ENCODE measurements at regions not wholly inside any gene's neighbourhood (a gene's known extent, or its start where the extent isn't known, plus 50 kb on each side); places are given as distances from the start of the nearest gene placed in this dataset.

GRCh38 chr3:103136621-103137020 lies 701.8 kb downstream of the ZPLD1 start:
- DNase-seq (ENCODE audit: extremely low spot score): no peak
- TF ChIP-seq CTCF (IDR thresholded peaks at IDR 0.05; ENCODE audit: control extremely low read depth, extremely low read depth, low read depth, missing control alignments): no peak
- POLR2A ChIA-PET: no interaction called here
- CTCF ChIA-PET: interaction anchor here (1.9 kb wide), 1 partner anchor 20 kb away, joined by 8 read pairs; no protein-coding TSS in a partner anchor

GRCh38 chr3:103137830-103138229 lies 703.0 kb downstream of the ZPLD1 start:
- CTCF ChIA-PET: interaction anchor here (0.7 to 1.5 kb wide), 4 partner anchors 9 to 77 kb away, joined by 3 to 5 read pairs (median 4); no protein-coding TSS in a partner anchor
- no peak for DNase-seq (ENCODE audit: extremely low spot score)
- no peak for TF ChIP-seq CTCF (IDR thresholded peaks at IDR 0.05; ENCODE audit: control extremely low read depth, extremely low read depth, low read depth, missing control alignments)
- POLR2A ChIA-PET: no interaction called here

- TF ChIP-seq CTCF (IDR thresholded peaks at IDR 0.05; ENCODE audit: control extremely low read depth, extremely low read depth, low read depth, missing control alignments): no peak
- POLR2A ChIA-PET: no interaction called here
- CTCF ChIA-PET: interaction anchor here (1.2 kb wide), 1 partner anchor 14 kb away, joined by 3 read pairs; no protein-coding TSS in a partner anchor
- DNase-seq (ENCODE audit: extremely low spot score): no peak
Measured at GRCh38 chr3:103158183-103158582, 723.4 kb downstream of the ZPLD1 start.

GRCh38 chr3:103166890-103167289 lies 732.1 kb downstream of the ZPLD1 start:
- ChIA-PET POLR2A (no interaction called here), CTCF (interaction anchor here (1.1 kb wide), 1 partner anchor 39 kb away, joined by 3 read pairs; no protein-coding TSS in a partner anchor)
- DNase-seq (ENCODE audit: extremely low spot score): no peak
- no peak for TF ChIP-seq CTCF (IDR thresholded peaks at IDR 0.05; ENCODE audit: control extremely low read depth, extremely low read depth, low read depth, missing control alignments)

- DNase-seq (ENCODE audit: extremely low spot score): no peak
- ChIA-PET CTCF (no interaction called here), POLR2A (no interaction called here)
- TF ChIP-seq CTCF (IDR thresholded peaks at IDR 0.05; ENCODE audit: control extremely low read depth, extremely low read depth, low read depth, missing control alignments): no peak
Measured at GRCh38 chr3:103167850-103168249, 733.0 kb downstream of the ZPLD1 start.

GRCh38 chr3:103169289-103169688 lies 734.5 kb downstream of the ZPLD1 start:
- no peak for DNase-seq (ENCODE audit: extremely low spot score)
- ChIA-PET POLR2A (no interaction called here), CTCF (no interaction called here)
- no peak for TF ChIP-seq CTCF (IDR thresholded peaks at IDR 0.05; ENCODE audit: control extremely low read depth, extremely low read depth, low read depth, missing control alignments)

GRCh38 chr3:103170651-103171050 lies 735.8 kb downstream of the ZPLD1 start:
- ChIA-PET CTCF (interaction anchor here (1.2 kb wide), 1 partner anchor 23 kb away, joined by 4 read pairs; no protein-coding TSS in a partner anchor), POLR2A (no interaction called here)
- DNase-seq (ENCODE audit: extremely low spot score): no peak

More at GRCh38 chr3:103170651-103171050, 735.8 kb downstream of the ZPLD1 start:
- TF ChIP-seq CTCF (IDR thresholded peaks at IDR 0.05; ENCODE audit: control extremely low read depth, extremely low read depth, low read depth, missing control alignments): no peak

Data from GM10248 (cell line).